GM21786 (cell line): ENCODE measurements at regions not wholly inside any gene's neighbourhood (a gene's known extent, or its start where the extent isn't known, plus 50 kb on each side); places are given as distances from the start of the nearest gene placed in this dataset.

Source experiments
- ATAC-seq: cut with Tn5 transposase; IDR thresholded peaks from one replicate; pipeline ENCODE4 v1.9.1; 2021; ENCODE audit not compliant: unreplicated experiment

GRCh38 chr9:116094846-116095245 is 58.7 kb upstream of the PAPPA start:
- ATAC-seq = no peak

GRCh38 chr9:116095403-116095802 is 58.2 kb upstream of the PAPPA start:
- ATAC-seq = no peak

GRCh38 chr9:116096046-116096445 is 57.5 kb upstream of the PAPPA start:
- no peak for ATAC-seq

- ATAC-seq = no peak
Observed at GRCh38 chr9:116096853-116097252, 56.7 kb upstream of the PAPPA start.

GRCh38 chr9:116098476-116098875 is 55.1 kb upstream of the PAPPA start:
- no peak for ATAC-seq

GRCh38 chr9:116099821-116100220 is 53.8 kb upstream of the PAPPA start:
- ATAC-seq = no peak

- no peak for ATAC-seq
Observed at GRCh38 chr9:116100711-116101121, 52.9 kb upstream of the PAPPA start.

- ATAC-seq = no peak
Observed at GRCh38 chr9:116101516-116101915, 52.1 kb upstream of the PAPPA start.

- no peak for ATAC-seq
Observed at GRCh38 chr9:116102596-116102995, 51.0 kb upstream of the PAPPA start.
